MM.1S (cell line): ENCODE measurements at regions not wholly inside any gene's neighbourhood (a gene's known extent, or its start where the extent isn't known, plus 50 kb on each side); places are given as distances from the start of the nearest gene placed in this dataset.

ENCODE experiments used
- EZH2 ChIP-seq: fragments of 300-600 bp; sonication (generic); optimal IDR thresholded peaks from 2 replicates; pipeline ENCODE3; 2017; ENCODE audit warnings: low read depth, mild to moderate bottlenecking, antibody characterized with exemption, low read length, mixed read lengths
- TF ChIP-seq, protein P1 (sequence below): fragments of 300-600 bp; sonication (generic); IDR thresholded peaks from 2 replicates; pipeline ENCODE4 v1.5.1; 2016; ENCODE audit warnings: antibody characterized with exemption, low read length, mixed read lengths

DNA sequence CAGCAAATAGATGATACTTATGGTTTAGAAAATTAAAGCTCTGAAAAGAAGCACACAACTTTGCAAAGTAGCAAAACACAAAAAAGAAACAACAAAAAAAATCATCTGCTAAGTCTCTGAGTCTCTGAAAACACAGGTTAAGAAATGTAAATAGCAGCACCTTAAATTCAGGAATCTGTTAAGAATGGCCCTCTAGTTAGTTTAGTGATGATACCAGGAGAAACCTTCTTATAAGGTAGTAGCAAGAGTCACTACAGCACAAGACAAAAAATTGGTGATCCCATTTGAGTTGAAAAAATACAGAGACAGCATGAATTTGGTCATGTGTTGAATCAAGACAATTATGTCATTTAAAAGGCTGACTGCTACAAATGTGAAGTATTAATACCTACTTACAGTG, 308.2 kb upstream of the ADGRL3 start:
- TF ChIP-seq, protein P1, sequence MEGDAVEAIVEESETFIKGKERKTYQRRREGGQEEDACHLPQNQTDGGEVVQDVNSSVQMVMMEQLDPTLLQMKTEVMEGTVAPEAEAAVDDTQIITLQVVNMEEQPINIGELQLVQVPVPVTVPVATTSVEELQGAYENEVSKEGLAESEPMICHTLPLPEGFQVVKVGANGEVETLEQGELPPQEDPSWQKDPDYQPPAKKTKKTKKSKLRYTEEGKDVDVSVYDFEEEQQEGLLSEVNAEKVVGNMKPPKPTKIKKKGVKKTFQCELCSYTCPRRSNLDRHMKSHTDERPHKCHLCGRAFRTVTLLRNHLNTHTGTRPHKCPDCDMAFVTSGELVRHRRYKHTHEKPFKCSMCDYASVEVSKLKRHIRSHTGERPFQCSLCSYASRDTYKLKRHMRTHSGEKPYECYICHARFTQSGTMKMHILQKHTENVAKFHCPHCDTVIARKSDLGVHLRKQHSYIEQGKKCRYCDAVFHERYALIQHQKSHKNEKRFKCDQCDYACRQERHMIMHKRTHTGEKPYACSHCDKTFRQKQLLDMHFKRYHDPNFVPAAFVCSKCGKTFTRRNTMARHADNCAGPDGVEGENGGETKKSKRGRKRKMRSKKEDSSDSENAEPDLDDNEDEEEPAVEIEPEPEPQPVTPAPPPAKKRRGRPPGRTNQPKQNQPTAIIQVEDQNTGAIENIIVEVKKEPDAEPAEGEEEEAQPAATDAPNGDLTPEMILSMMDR: no peak
- no peak for TF ChIP-seq EZH2
